ENCODE measurements at regions not wholly inside any gene's neighbourhood (a gene's known extent, or its start where the extent isn't known, plus 50 kb on each side); places are given as distances from the start of the nearest gene placed in this dataset.

DNA sequence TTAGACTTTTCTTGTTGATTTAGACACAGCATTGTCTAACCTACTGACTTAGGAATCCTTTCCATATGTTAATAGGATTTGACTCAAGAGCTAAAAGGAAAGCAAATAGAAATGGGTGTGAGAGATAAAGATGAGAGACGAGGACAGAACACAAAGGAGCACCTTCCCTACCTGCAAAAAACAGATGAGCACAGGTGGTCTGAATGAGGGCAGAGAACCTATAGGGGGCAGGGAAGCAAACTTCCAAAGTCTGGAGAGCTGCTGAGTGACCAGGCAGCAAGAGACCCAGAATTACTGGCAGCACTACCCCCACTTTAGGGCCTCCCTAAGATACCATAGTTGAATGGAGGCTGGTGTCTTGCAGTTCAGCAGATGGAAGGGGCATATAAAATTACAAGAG is 98.1 kb upstream of the CTNNB1 start:
- Mint-ChIP-seq H3K4me3 (no peak overlapping the region), H3K27ac (no peak overlapping the region), H3K9me3 (no peaks in the 10 kb centered on the region), H3K36me3 (ENCODE audit: low read depth) (no peaks in the 10 kb centered on the region), H3K4me1 (no peaks in the 10 kb centered on the region), H3K27me3 (no peaks in the 10 kb centered on the region)
- ATAC-seq (replicated peaks), result no peak

DNA sequence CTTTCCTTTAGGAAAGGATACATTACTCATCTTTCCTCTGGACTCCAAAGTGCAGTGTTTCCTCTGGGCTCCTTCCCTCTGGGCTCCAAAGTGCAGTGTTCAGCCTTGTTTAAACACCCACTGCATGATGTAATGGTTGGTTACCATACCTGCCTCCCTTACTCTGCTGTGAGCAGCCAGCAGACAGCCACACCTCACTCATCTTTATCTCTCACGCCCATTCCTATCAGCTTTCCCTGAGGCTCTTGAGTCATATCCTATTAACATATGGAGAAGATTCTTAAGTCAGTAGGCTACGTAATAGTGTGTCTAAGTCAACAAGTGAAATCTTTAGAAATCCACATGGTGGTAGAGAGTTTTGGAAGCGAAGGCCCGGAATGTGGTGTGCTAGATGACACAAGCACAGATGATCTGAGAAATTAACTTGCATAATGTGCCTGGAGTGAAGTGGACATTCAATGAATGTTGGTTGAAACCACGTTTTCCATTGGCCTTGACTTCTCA is 97.2 kb upstream of the CTNNB1 start:
- Mint-ChIP-seq H3K27me3 (no peaks in the 10 kb centered on the region), H3K4me1 (no peaks in the 10 kb centered on the region), H3K9me3 (no peaks in the 10 kb centered on the region), H3K27ac (no peak overlapping the region), H3K36me3 (ENCODE audit: low read depth) (no peaks in the 10 kb centered on the region), H3K4me3 (no peak overlapping the region)
- ATAC-seq (replicated peaks), result no peak

DNA sequence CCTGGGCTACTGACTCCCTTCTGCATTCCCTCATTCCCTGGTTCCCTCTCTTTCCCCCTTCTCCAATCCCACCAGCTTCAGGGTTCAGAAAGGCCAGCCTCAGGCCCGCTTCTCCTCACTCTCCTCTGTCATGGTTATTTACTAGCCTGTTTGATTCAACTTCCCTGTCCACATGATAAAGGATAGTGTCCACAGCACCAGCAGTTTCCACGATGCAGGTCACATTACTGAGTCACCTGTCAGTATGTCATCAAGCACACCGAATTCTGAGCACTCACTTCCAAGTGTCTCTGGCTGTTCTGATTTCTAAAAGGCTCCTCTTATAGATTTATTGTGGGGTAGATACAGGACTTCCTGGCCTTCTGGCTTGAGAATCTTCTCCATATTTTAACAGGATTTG is 96.6 kb upstream of the CTNNB1 start:
- ATAC-seq (replicated peaks), result no peak
- H3K36me3 Mint-ChIP-seq (ENCODE audit: low read depth), result no peaks in the 10 kb centered on the region
- H3K27me3 Mint-ChIP-seq, result no peaks in the 10 kb centered on the region
- no peak overlapping the region for H3K27ac Mint-ChIP-seq
- H3K4me3 Mint-ChIP-seq, result no peak overlapping the region
- no peaks in the 10 kb centered on the region for H3K4me1 Mint-ChIP-seq
- no peaks in the 10 kb centered on the region for H3K9me3 Mint-ChIP-seq

DNA sequence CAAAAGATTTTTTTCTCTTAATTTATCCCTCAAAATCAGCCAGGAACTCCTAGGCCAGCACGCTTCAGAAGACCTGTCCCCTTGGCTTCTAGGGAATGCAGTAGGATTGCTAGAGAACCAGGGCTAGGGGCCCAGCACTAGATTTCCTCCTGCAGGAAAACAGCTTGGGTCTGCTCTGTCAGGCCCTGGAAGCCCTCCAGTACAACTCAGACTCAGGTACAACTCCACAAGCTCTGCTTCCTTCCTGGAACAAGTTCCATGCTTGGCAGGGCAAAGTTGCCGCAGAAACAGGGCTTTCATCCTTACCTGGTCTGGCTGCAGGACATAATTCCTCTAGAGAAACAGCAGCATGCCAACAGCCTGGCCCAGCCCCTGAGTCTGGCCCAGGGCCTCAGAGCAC is 96.1 kb upstream of the CTNNB1 start:
- H3K36me3 Mint-ChIP-seq (ENCODE audit: low read depth), result no peaks in the 10 kb centered on the region
- no peak overlapping the region for H3K4me3 Mint-ChIP-seq
- no peak for ATAC-seq (replicated peaks)
- no peaks in the 10 kb centered on the region for H3K27me3 Mint-ChIP-seq
- H3K4me1 Mint-ChIP-seq, result no peaks in the 10 kb centered on the region
- H3K9me3 Mint-ChIP-seq, result no peaks in the 10 kb centered on the region
- no peak overlapping the region for H3K27ac Mint-ChIP-seq

DNA sequence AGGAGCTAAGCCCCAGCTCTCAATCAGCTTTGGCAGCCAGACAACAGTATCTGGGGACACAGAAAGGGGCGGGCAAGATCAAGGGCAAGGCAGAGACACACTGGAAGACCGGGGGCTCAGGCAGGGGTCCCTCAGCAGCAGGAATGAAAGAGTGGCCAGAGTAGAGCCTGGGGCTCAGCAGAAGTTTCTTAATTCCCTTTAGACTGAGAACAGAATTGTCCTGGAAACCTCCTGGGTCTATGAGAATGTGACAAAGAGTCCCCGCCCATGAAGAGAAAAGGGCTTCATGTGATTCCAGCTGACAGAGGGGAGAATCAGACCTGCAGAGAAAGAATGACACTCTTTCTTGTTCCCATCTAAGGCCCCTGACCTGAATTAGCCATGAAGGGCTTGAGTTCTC is 95.2 kb upstream of the CTNNB1 start:
- peak overlapping the region; percentile 39 for H3K27ac Mint-ChIP-seq
- no peak for ATAC-seq (replicated peaks)
- H3K36me3 Mint-ChIP-seq (ENCODE audit: low read depth), result no peaks in the 10 kb centered on the region
- H3K4me1 Mint-ChIP-seq, result no peaks in the 10 kb centered on the region
- no peaks in the 10 kb centered on the region for H3K9me3 Mint-ChIP-seq
- no peaks in the 10 kb centered on the region for H3K27me3 Mint-ChIP-seq
- H3K4me3 Mint-ChIP-seq, result no peak overlapping the region

DNA sequence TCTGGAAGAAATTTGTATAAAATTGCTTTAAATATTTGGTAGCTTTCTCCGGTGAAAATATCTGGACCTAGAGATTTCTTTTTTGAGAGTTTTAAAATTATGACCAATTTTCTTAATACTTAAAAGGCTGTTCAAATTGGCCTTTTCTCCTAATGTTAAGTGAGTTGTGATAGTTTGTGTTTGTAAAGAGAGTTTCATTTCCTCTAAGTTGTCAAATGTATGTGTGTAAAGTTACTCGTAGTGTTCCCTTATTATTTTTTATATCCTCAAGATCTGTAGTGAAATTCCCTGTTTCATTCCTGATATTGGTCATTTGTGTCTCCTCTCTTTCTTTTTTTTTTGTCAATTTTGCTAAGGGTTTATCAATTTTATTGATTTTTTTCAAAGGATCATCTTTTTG is 92.6 kb upstream of the CTNNB1 start:
- no peak overlapping the region for H3K27ac Mint-ChIP-seq
- H3K36me3 Mint-ChIP-seq (ENCODE audit: low read depth), result no peaks in the 10 kb centered on the region
- no peaks in the 10 kb centered on the region for H3K27me3 Mint-ChIP-seq
- no peak for ATAC-seq (replicated peaks)
- no peak overlapping the region for H3K4me3 Mint-ChIP-seq
- H3K9me3 Mint-ChIP-seq, result no peaks in the 10 kb centered on the region
- no peaks in the 10 kb centered on the region for H3K4me1 Mint-ChIP-seq

DNA sequence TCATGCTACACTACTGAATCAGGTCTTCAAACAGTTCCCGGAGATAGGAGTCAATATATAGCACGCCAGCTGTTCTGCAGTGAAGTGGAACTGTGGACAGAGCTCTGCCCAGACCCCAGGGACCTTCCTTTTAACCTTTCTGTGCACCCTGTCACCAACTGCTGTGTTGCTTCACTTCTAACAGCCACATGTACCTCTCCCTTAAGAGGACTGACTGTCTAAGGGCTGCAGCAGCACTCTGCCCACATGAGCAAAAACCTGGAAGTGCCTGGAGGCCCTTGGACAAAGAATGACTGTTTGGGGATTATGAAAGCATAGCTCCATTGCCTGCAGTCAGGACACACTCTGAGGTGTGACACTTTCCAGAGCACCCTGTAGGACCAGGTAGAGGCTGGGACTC is 88.3 kb upstream of the CTNNB1 start:
- no peak overlapping the region for H3K4me3 Mint-ChIP-seq
- H3K4me1 Mint-ChIP-seq, result no peaks in the 10 kb centered on the region
- H3K27ac Mint-ChIP-seq, result no peak overlapping the region
- H3K27me3 Mint-ChIP-seq, result no peaks in the 10 kb centered on the region
- H3K9me3 Mint-ChIP-seq, result peaks cover 3% of the 10 kb centered on the region
- ATAC-seq (replicated peaks), result no peak
- no peaks in the 10 kb centered on the region for H3K36me3 Mint-ChIP-seq (ENCODE audit: low read depth)

DNA sequence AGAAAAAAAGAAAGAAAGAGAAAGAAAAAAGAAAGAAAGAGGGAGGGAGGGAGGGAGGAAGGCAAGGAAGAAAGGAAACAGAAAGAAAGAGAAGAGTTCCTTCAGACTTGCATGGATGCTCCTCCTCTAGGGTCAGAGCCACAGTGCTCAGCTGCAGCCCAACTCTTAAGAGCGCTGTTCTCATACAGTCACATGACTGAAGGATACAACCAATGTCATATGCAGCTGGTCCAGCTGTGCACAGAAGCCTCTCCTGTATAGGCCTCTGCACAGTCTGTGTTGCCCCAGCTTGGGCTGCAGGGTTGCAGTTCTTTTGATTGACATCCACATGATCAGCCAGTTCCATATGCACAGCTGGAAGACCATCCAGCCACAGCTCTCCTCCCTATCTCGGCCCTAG is 86.8 kb upstream of the CTNNB1 start:
- H3K27me3 Mint-ChIP-seq, result no peaks in the 10 kb centered on the region
- ATAC-seq (replicated peaks), result no peak
- no peak overlapping the region for H3K27ac Mint-ChIP-seq
- H3K36me3 Mint-ChIP-seq (ENCODE audit: low read depth), result no peaks in the 10 kb centered on the region
- peaks cover 5% of the 10 kb centered on the region for H3K4me1 Mint-ChIP-seq
- peaks cover 3% of the 10 kb centered on the region for H3K9me3 Mint-ChIP-seq
- no peak overlapping the region for H3K4me3 Mint-ChIP-seq

DNA sequence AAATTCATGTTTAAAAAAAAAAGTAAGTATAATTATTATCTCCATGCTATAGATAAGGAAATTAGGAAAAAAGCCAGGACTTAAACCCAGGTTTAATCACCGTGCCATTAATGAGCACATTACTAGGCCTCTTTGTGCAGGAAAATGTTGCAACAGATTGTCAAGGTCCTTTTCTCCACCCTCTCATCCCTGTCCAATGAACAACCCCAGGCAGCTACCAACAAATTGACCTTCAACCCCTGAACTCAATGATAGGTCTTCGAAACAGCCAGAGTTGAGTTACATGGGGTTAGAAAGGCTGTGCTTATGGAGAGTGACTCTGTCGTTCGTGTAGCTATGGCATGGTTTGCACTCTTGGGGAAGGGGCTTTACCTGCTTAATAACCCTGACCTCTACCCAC is 84.2 kb upstream of the CTNNB1 start:
- H3K27me3 Mint-ChIP-seq, result no peaks in the 10 kb centered on the region
- H3K4me1 Mint-ChIP-seq, result peaks cover 14% of the 10 kb centered on the region
- no peaks in the 10 kb centered on the region for H3K36me3 Mint-ChIP-seq (ENCODE audit: low read depth)
- no peak overlapping the region for H3K27ac Mint-ChIP-seq
- H3K4me3 Mint-ChIP-seq, result no peak overlapping the region
- no peak for ATAC-seq (replicated peaks)
- H3K9me3 Mint-ChIP-seq, result peaks cover 3% of the 10 kb centered on the region

DNA sequence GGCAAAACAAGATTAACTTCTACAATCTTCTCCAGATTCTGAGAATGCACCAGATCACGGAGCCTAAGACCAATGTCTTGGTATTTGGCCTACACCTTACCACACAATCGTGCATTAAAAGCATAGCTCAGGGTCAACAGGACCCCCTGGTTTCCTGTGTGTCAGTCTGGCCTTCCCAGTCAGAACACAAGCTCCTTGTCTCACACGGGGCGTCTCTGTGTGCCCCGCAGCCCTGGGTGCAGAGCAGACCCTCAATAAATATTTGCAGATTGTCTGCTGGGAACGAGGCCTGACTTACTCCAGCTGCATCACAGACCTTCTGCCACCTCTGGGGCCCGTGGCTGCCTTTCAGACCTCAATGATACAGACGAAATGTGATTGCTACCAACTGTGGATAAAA is 82.5 kb upstream of the CTNNB1 start:
- H3K4me3 Mint-ChIP-seq, result peak overlapping the region; percentile 67
- no peaks in the 10 kb centered on the region for H3K27me3 Mint-ChIP-seq
- H3K27ac Mint-ChIP-seq, result peak overlapping the region; percentile 86

DNA sequence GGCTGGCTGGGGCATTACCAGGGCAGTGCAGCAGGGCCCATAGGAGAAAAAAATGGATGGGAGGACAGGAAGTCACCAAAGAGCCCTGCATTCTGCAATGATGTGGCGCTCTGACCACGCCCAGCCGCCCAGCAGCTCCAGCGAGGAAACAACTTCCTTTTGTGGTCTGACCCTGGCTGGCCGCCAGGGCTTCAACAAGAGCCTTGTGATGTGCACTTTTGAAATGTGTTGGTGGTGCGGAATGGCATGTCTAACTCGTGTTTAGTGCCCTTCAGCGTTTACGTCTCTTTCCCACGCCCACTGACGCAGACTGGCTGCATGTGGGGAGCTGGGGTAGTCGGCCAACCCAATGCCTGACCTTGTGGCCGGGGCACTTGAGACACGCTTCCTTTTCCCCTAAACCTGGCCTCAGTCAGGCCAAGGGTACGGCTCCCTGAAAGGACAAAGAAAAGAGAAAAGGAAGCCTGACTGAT is 81.9 kb upstream of the CTNNB1 start:
- peak overlapping the region; percentile 67 for H3K4me3 Mint-ChIP-seq
- H3K4me1 Mint-ChIP-seq, result peaks cover 14% of the 10 kb centered on the region
- H3K9me3 Mint-ChIP-seq, result no peaks in the 10 kb centered on the region
- peak; percentile 96 for ATAC-seq (replicated peaks)
- no peaks in the 10 kb centered on the region for H3K27me3 Mint-ChIP-seq
- peak overlapping the region; percentile 86 for H3K27ac Mint-ChIP-seq
- H3K36me3 Mint-ChIP-seq (ENCODE audit: low read depth), result no peaks in the 10 kb centered on the region

More for the DNA sequence above, 82.5 kb upstream of the CTNNB1 start:
- ATAC-seq (replicated peaks), result no peak
- peaks cover 3% of the 10 kb centered on the region for H3K9me3 Mint-ChIP-seq
- no peaks in the 10 kb centered on the region for H3K36me3 Mint-ChIP-seq (ENCODE audit: low read depth)
- peaks cover 14% of the 10 kb centered on the region for H3K4me1 Mint-ChIP-seq

DNA sequence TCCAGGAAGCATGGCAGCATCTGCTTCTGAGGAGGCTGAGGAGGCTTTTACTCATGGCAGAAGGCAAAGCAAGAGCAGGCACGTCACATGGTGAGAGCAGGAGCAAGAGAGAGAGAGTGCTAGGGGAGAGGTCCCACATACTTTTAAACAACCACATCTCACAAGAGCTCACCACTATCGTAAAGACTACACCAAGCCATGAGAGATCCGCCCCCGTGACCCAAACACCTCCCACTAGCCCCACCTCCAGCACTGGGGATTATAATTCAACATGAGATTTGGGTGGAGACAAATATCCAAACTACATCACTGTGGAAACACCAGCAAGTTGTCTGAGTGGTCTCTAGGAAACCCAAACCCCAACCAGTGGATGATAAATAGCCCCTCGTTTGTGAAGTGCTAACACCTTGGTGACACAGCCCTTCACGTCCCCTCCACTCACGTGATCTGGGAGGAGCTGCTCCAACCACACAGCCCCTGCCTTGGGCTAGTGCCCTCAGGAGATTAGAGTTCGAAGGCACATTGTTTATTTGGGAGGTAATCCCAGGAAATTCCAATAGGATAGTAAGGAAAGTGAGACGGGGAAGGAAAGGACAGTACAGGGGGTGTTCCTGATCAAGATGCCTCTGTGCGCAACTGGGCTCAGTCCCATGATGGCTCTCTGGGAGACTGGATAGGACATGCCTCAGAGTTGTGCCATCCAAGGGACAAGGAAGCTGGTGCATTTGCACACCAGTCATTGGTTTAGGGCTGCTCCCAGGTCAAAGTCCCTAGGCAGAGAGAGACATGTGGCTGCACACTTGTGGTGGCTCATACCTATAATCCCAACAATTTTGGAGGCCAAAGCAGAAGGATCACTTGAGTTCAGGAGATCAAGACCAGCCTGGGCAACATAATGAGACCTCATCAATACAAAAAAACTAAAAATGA is 80.6 kb upstream of the CTNNB1 start:
- Mint-ChIP-seq H3K9me3 (no peaks in the 10 kb centered on the region), H3K36me3 (ENCODE audit: low read depth) (no peaks in the 10 kb centered on the region), H3K27me3 (no peaks in the 10 kb centered on the region), H3K4me1 (peaks cover 14% of the 10 kb centered on the region), H3K4me3 (peak overlapping the region; percentile 67), H3K27ac (peak overlapping the region; percentile 86)
- no peak for ATAC-seq (replicated peaks)

DNA sequence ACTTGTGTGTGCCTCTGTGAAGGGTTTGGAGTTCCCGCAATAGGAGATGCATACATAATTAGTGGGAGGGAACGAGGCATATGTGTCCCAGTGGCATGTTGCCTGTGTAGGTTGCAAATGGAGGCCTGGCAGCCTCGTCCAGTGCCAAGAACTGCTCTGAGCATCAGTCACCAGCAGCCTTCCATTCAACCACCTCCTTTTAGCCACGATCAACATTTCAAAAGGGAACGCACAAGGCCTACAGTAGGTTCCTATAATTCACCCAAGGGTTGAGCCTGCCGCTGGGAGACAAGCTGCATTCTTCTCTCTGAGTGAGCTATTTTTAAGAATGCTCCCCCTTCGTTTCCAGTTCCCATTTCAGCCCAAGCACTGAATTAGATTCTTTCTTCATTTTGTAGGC is 78.8 kb upstream of the CTNNB1 start:
- peaks cover 14% of the 10 kb centered on the region for H3K4me1 Mint-ChIP-seq
- H3K4me3 Mint-ChIP-seq, result no peak overlapping the region
- H3K27me3 Mint-ChIP-seq, result no peaks in the 10 kb centered on the region
- H3K27ac Mint-ChIP-seq, result no peak overlapping the region
- no peaks in the 10 kb centered on the region for H3K9me3 Mint-ChIP-seq
- no peaks in the 10 kb centered on the region for H3K36me3 Mint-ChIP-seq (ENCODE audit: low read depth)
- ATAC-seq (replicated peaks), result no peak

DNA sequence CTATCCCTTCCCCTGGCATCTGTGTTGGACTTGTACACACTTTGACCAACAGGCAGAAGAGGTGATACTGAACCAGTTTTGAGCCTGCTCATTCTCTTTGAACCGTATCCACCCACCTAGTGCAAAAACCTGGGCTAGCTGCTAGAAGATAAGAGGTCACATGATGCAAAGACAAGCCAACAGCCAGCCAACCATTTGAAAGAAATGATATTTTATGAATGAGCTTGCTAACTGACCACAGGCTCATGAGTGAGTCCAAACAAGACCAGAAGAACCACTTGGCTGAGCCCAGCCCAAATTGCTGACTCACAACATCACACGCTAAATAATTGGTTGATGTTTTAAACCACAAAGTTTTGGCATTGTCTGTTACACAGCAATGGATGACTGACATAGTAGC is 74.0 kb upstream of the CTNNB1 start:
- H3K4me3 Mint-ChIP-seq, result no peak overlapping the region
- H3K27ac Mint-ChIP-seq, result no peak overlapping the region
- H3K36me3 Mint-ChIP-seq (ENCODE audit: low read depth), result no peaks in the 10 kb centered on the region
- H3K4me1 Mint-ChIP-seq, result no peaks in the 10 kb centered on the region
- peaks cover 12% of the 10 kb centered on the region for H3K9me3 Mint-ChIP-seq
- no peak for ATAC-seq (replicated peaks)
- H3K27me3 Mint-ChIP-seq, result no peaks in the 10 kb centered on the region

DNA sequence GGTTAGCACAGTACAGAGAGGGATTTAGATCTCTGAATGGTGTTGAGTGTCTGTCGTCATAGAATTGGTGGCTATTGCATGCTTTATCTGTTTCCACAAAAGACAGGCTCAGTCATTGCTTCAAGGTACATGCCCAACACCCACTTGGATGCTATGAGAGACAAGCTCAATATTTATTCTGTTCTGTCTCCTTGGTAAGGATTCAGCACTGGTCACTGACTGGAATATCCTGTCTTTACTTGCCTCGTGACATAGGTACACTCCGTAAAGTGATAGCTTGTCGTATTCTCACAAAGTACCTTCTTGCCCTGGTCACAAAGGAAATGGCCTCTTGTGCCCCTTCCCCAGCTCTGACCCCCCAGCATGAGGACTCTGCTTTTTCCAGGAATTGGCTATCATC is 72.8 kb upstream of the CTNNB1 start:
- Mint-ChIP-seq H3K36me3 (ENCODE audit: low read depth) (no peaks in the 10 kb centered on the region), H3K4me1 (no peaks in the 10 kb centered on the region), H3K27me3 (no peaks in the 10 kb centered on the region), H3K4me3 (no peak overlapping the region), H3K9me3 (peaks cover 13% of the 10 kb centered on the region), H3K27ac (no peak overlapping the region)
- ATAC-seq (replicated peaks), result no peak
